SK-N-SH treated with all-trans-retinoic acid at 6 μM for 48 hours (cell line): ENCODE measurements at regions not wholly inside any gene's neighbourhood (a gene's known extent, or its start where the extent isn't known, plus 50 kb on each side); places are given as distances from the start of the nearest gene placed in this dataset.

Experiments
- OSR1 ChIP-seq: fragments of 250-450 bp; sonication (Bioruptor Pico); IDR thresholded peaks from 2 replicates; pipeline ENCODE4 v1.8.0; 2022; ENCODE audit warnings: moderate library complexity, mild to moderate bottlenecking, inconsistent platforms
- TCF4 ChIP-seq: fragments of 250-450 bp; sonication (Bioruptor Pico); IDR thresholded peaks from 2 replicates; pipeline ENCODE4 v1.8.0; 2021; ENCODE audit warnings: mild to moderate bottlenecking, moderate library complexity, borderline replicate concordance
- TF ChIP-seq, protein P1 (sequence below): fragments of 250-450 bp; sonication (Bioruptor Pico); IDR thresholded peaks from 2 replicates; pipeline ENCODE4 v1.8.0; 2020; ENCODE audit warnings: mild to moderate bottlenecking, moderate library complexity, borderline replicate concordance

DNA sequence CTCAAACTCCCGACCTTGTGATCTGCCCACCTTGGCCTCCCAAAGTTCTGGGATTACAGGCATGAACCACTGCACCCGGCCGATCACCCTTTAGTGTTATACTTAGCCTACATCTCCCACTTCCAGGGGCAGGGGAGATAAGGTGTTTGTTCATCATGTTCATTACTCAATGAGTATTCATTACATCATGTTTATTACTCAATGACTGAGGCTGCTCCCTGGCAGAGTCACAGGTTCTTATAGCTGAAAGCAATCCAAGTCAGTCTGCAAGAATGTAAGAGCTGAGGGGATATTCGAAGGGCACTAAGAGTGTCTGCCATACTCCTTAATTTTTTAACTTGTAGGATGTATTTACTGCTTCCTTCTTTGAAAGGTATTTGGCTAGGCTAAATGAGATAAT lies 214.2 kb downstream of the SPATA31D1 start:
- TF ChIP-seq, protein P1, sequence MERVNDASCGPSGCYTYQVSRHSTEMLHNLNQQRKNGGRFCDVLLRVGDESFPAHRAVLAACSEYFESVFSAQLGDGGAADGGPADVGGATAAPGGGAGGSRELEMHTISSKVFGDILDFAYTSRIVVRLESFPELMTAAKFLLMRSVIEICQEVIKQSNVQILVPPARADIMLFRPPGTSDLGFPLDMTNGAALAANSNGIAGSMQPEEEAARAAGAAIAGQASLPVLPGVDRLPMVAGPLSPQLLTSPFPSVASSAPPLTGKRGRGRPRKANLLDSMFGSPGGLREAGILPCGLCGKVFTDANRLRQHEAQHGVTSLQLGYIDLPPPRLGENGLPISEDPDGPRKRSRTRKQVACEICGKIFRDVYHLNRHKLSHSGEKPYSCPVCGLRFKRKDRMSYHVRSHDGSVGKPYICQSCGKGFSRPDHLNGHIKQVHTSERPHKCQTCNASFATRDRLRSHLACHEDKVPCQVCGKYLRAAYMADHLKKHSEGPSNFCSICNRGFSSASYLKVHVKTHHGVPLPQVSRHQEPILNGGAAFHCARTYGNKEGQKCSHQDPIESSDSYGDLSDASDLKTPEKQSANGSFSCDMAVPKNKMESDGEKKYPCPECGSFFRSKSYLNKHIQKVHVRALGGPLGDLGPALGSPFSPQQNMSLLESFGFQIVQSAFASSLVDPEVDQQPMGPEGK (CRISPR knock-in tag), result no peak
- TF ChIP-seq TCF4 (CRISPR knock-in tag), result no peak
- TF ChIP-seq OSR1, result no peak
